Thyroid gland (tissue), 4 donors: ENCODE measurements at regions not wholly inside any gene's neighbourhood (a gene's known extent, or its start where the extent isn't known, plus 50 kb on each side); places are given as distances from the start of the nearest gene placed in this dataset.

ENCODE experiments used
- DNase-seq, 2 donors: peaks; one replicate each; pipeline ENCODE4 v3.0.0-alpha.2; 2019
- H3K27ac ChIP-seq, 3 donors: fragments of 200-600 bp; sonication (generic); 1 replicate in 2 of 3; 2 replicates in 1 of 3; pipeline ENCODE4 v1.5.1; 2016 to 2019; ENCODE audit warnings: mild to moderate bottlenecking in 1 of 3, moderate library complexity in 1 of 3
- H3K27me3 ChIP-seq: fragments of 200-600 bp; sonication (generic); one replicate; pipeline ENCODE4 v1.5.1; 2019
- H3K36me3 ChIP-seq, 2 donors: fragments of 200-600 bp; sonication (generic); one replicate each; pipeline ENCODE4 v1.5.1; 2016 to 2019
- H3K4me1 ChIP-seq, 2 donors: fragments of 200-600 bp; sonication (generic); one replicate each; pipeline ENCODE4 v1.5.1; 2017 to 2019
- H3K4me3 ChIP-seq, 3 donors: fragments of 200-600 bp; sonication (generic); replicated peaks in 1 of 3; 1 replicate in 2 of 3; 2 replicates in 1 of 3; pipeline ENCODE4 v1.5.1; 2016; ENCODE audit warnings: mild to moderate bottlenecking in 1 of 3
- H3K9me3 ChIP-seq: fragments of 200-600 bp; sonication (generic); one replicate; pipeline ENCODE4 v1.5.1; 2017
- POLR2A ChIP-seq, 2 donors: fragments of 450-650 bp; IDR thresholded peaks; one replicate each; pipeline ENCODE4 v1.6.1; 2017; ENCODE audit warnings: antibody characterized with exemption in 2 of 2, mild to moderate bottlenecking in 2 of 2, moderate library complexity in 1 of 2
- WGBS, 2 donors: methylation state at CpG; one replicate each; pipeline ENCODE4 v1.1.5; 2017; 5-methylcytosine and 5-hydroxymethylcytosine counted together
- intact Hi-C: fragments of 100-400 bp; cut with DNase I; formaldehyde crosslinking; loops from one replicate; pipeline ENCODE4 v1.15.1; 2023
- TF ChIP-seq, protein P1 (sequence below), 6 experiments: fragments of 200-600 bp in 3 of 6; fragments of 450-650 bp in 3 of 6; sonication (generic) in 3 of 6; IDR thresholded peaks; one replicate each; pipeline ENCODE4 v1.5.1; 2016 to 2019; ENCODE audit warnings: antibody characterized with exemption in 6 of 6, mild to moderate bottlenecking in 2 of 6, inconsistent platforms in 1 of 6, moderate library complexity in 1 of 6

DNA sequence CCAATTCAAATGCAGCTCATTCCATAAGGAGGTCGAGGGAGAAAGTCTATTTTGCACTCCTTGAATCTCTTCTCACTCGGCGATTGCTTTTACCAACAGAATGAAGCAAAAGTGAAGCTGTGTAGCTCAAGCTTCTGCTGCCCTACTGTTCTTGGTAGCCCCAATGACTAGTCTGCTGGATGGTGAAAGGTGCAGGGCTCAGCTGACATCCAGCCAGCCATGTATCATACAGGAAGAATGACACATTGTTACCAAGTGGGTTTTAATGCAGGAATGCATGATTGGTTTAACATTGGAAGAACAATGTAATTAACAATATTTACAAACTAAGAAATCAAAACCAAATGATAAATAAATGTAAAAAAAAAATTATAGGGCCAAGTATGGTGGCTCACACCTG, 286.2 kb upstream of the HSFY2 start:
- no peak overlapping the region for H3K27ac ChIP-seq
- 82 to 96% methylated on average over 3 of the region's 3 CpGs for WGBS, 2 donors
- no peaks in the 10 kb centered on the region for H3K27me3 ChIP-seq
- H3K4me1 ChIP-seq: no peaks in the 10 kb centered on the region
- DNase-seq: no peak
- TF ChIP-seq, protein P1, sequence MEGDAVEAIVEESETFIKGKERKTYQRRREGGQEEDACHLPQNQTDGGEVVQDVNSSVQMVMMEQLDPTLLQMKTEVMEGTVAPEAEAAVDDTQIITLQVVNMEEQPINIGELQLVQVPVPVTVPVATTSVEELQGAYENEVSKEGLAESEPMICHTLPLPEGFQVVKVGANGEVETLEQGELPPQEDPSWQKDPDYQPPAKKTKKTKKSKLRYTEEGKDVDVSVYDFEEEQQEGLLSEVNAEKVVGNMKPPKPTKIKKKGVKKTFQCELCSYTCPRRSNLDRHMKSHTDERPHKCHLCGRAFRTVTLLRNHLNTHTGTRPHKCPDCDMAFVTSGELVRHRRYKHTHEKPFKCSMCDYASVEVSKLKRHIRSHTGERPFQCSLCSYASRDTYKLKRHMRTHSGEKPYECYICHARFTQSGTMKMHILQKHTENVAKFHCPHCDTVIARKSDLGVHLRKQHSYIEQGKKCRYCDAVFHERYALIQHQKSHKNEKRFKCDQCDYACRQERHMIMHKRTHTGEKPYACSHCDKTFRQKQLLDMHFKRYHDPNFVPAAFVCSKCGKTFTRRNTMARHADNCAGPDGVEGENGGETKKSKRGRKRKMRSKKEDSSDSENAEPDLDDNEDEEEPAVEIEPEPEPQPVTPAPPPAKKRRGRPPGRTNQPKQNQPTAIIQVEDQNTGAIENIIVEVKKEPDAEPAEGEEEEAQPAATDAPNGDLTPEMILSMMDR (IDR thresholded peaks at IDR 0.05): no peak
- no peak for TF ChIP-seq POLR2A (IDR thresholded peaks at IDR 0.05)
- H3K36me3 ChIP-seq: no peaks in the 10 kb centered on the region
- no peak overlapping the region for H3K4me3 ChIP-seq
- no peaks in the 10 kb centered on the region for H3K9me3 ChIP-seq
- intact Hi-C loops: no loop called here

DNA sequence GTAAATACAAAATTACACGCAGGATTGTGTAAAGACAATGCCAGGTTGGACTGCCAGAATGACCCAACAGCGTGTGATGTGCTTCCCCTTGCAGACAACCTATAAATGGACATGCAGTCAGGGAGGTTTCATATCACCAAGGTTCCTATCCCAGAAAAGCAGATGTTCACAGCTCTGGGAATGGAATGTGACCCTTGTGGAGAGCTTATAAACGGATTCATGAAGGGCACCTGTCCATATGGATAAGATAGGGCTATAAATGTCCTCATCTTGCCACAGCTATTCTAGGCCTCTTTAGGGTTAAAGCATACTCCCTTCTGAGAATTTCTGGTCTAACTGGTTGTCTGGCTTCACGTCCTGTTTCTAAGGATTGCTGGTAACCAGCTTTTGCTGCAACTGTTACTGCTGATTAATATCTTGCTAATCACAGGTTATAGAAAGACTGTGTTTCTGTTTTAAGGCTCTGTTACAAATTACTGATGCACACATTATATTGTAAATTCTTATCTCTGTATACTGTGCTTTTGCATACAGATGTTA, 285.4 kb upstream of the HSFY2 start:
- Histone ChIP-seq H3K4me1 (no peaks in the 10 kb centered on the region), H3K4me3 (no peak overlapping the region), H3K36me3 (no peaks in the 10 kb centered on the region), H3K27me3 (no peaks in the 10 kb centered on the region), H3K27ac (no peak overlapping the region), H3K9me3 (no peaks in the 10 kb centered on the region)
- intact Hi-C loops: no loop called here
- WGBS, 2 donors: 70 to 82% methylated on average over 4 of the region's 4 CpGs
- TF ChIP-seq, protein P1 (IDR thresholded peaks at IDR 0.05): no peak
- TF ChIP-seq POLR2A (IDR thresholded peaks at IDR 0.05): no peak
- DNase-seq: no peak

DNA sequence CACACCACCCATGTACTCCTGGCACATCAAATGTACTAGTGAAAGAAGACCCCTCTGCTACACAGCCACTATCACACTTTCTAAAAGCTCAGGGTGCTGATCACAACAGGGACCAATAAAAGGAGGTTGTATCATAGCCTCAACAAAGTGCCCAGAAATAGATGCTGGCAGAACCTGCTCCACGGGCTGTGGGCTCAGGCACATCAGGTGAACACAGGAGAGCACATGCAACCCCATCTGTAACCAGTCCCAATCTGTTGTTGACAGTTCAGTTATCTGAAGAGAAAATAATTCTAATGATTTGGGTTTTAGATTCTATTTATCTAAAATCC, 282.6 kb upstream of the HSFY2 start:
- H3K4me3 ChIP-seq: no peak overlapping the region
- no CpG with 5 or more reads among the region's 1 CpG for WGBS, 2 donors
- intact Hi-C loops: no loop called here
- H3K27me3 ChIP-seq: no peaks in the 10 kb centered on the region
- no peak overlapping the region for H3K27ac ChIP-seq
- no peaks in the 10 kb centered on the region for H3K9me3 ChIP-seq
- H3K36me3 ChIP-seq: no peaks in the 10 kb centered on the region
- DNase-seq: no peak
- no peak for TF ChIP-seq POLR2A (IDR thresholded peaks at IDR 0.05)
- TF ChIP-seq, protein P1 (IDR thresholded peaks at IDR 0.05): no peak
- no peaks in the 10 kb centered on the region for H3K4me1 ChIP-seq

DNA sequence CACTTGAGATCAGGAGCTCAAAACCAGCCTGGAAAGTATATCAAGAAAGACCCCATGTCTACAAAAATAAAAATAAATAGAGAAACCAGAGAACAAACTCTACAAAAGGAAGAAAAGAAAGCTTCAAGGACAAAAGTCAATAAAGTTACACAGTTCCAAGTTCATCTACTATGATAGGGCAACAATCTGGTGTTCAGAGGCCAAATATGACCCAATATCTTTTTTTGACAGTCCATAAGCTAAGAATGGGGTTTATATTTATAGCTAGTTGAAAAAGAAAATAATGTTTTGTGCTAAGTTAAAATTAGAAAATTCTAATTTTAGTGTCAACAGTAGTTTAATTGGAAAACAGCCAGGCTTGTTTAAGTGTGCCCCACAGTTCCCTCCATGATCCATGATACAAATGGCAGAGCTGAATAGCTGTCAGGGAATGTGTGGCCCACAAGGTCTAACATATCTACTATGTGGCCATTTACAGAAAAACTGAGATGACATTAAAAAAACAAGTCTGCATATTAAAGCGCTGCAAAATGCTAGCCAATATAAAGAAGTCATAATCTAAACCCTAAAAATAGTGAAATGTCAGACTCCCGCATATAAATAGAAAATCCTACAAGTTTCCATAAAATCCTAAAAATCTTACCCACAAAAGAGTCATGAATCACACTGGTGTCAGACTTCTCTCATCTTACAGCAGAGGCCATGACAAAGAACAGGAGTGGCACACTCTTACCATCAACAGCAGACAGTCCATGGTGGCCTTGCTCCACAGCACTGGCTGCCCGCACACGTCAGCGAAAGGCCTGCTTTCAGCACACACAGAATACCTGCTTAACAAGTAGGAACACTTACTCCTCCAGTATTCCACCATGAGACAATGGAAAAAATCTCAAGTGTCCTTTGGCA, 281.9 kb upstream of the HSFY2 start:
- Histone ChIP-seq H3K27ac (no peak overlapping the region), H3K27me3 (no peaks in the 10 kb centered on the region), H3K9me3 (no peaks in the 10 kb centered on the region), H3K4me3 (no peak overlapping the region), H3K4me1 (no peaks in the 10 kb centered on the region), H3K36me3 (no peaks in the 10 kb centered on the region)
- WGBS, 2 donors: 87 to 91% methylated on average over 5 of the region's 5 CpGs
- TF ChIP-seq, protein P1 (IDR thresholded peaks at IDR 0.05): no peak
- no peak for TF ChIP-seq POLR2A (IDR thresholded peaks at IDR 0.05)
- intact Hi-C loops: no loop called here
- peak; percentile 19 to 29 for DNase-seq

DNA sequence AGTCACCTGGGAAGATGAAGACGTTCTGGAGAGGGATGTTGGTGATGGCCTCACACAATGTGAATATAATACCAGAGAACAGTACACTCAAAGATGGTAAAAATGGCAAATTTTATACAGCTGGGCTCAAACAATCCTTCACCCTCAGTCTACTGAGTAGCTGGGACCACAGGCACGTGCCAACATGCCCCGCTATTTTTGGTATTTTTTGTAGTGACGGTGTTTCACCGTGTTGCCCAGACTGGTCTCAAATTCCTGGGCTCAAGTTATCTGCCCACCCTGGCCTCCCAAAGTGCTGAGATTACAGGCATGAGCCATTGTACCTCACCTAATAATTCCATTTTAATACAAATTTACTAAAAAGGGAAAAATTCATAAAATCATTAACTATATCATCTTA, 280.3 kb upstream of the HSFY2 start:
- TF ChIP-seq, protein P1 (IDR thresholded peaks at IDR 0.05): no peak
- TF ChIP-seq POLR2A (IDR thresholded peaks at IDR 0.05): no peak
- intact Hi-C loops: no loop called here
- 82 to 89% methylated on average over 5 of the region's 5 CpGs for WGBS, 2 donors
- Histone ChIP-seq H3K9me3 (no peaks in the 10 kb centered on the region), H3K27me3 (no peaks in the 10 kb centered on the region), H3K4me1 (no peaks in the 10 kb centered on the region), H3K27ac (no peak overlapping the region), H3K4me3 (no peak overlapping the region), H3K36me3 (no peaks in the 10 kb centered on the region)
- no peak for DNase-seq
